ENCODE measurements at regions not wholly inside any gene's neighbourhood (a gene's known extent, or its start where the extent isn't known, plus 50 kb on each side); places are given as distances from the start of the nearest gene placed in this dataset.

GRCh38 chr10:43772171-43772570 is 123.5 kb upstream of the ZNF32 start:
- TF ChIP-seq POLR2AphosphoS5 (IDR thresholded peaks at IDR 0.05) (no peak), POLR2A (IDR thresholded peaks at IDR 0.05) (no peak)
- TF ChIP-seq, protein P1, sequence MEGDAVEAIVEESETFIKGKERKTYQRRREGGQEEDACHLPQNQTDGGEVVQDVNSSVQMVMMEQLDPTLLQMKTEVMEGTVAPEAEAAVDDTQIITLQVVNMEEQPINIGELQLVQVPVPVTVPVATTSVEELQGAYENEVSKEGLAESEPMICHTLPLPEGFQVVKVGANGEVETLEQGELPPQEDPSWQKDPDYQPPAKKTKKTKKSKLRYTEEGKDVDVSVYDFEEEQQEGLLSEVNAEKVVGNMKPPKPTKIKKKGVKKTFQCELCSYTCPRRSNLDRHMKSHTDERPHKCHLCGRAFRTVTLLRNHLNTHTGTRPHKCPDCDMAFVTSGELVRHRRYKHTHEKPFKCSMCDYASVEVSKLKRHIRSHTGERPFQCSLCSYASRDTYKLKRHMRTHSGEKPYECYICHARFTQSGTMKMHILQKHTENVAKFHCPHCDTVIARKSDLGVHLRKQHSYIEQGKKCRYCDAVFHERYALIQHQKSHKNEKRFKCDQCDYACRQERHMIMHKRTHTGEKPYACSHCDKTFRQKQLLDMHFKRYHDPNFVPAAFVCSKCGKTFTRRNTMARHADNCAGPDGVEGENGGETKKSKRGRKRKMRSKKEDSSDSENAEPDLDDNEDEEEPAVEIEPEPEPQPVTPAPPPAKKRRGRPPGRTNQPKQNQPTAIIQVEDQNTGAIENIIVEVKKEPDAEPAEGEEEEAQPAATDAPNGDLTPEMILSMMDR (IDR thresholded peaks at IDR 0.05): no peak
